H1 (cell line): ENCODE measurements at regions not wholly inside any gene's neighbourhood (a gene's known extent, or its start where the extent isn't known, plus 50 kb on each side); places are given as distances from the start of the nearest gene placed in this dataset.

ENCODE experiments used
- EZH2 ChIP-seq: fragments of 200-600 bp; sonication (generic); IDR thresholded peaks from 2 replicates; pipeline ENCODE4 v1.7.1; 2012; ENCODE audit warnings: low read depth, mild to moderate bottlenecking, moderate library complexity, low read length, inconsistent platforms; ENCODE audit not compliant: severe bottlenecking
- PHF8 ChIP-seq: fragments of 200-600 bp; sonication (generic); conservative IDR thresholded peaks from 2 replicates; pipeline ENCODE4 v1.7.1; 2012; ENCODE audit warnings: low read depth, mild to moderate bottlenecking, inconsistent platforms, low read length, moderate library complexity
- TF ChIP-seq, protein P1 (sequence below), 3 experiments: IDR thresholded peaks; 1 replicate in 2 of 3; 2 replicates in 1 of 3; pipeline versions ENCODE4 v1.5.1 to v1.6.1; 2011; ENCODE audit warnings: low read length in 3 of 3, mild to moderate bottlenecking in 3 of 3, inconsistent platforms in 2 of 3, low read depth in 1 of 3, moderate library complexity in 1 of 3; ENCODE audit not compliant: insufficient read depth in 1 of 3; ENCODE audit errors: control extremely low read depth in 1 of 3

GRCh38 chr2:7407906-7408680 is 490.9 kb downstream of the RNF144A start:
- TF ChIP-seq, protein P1, sequence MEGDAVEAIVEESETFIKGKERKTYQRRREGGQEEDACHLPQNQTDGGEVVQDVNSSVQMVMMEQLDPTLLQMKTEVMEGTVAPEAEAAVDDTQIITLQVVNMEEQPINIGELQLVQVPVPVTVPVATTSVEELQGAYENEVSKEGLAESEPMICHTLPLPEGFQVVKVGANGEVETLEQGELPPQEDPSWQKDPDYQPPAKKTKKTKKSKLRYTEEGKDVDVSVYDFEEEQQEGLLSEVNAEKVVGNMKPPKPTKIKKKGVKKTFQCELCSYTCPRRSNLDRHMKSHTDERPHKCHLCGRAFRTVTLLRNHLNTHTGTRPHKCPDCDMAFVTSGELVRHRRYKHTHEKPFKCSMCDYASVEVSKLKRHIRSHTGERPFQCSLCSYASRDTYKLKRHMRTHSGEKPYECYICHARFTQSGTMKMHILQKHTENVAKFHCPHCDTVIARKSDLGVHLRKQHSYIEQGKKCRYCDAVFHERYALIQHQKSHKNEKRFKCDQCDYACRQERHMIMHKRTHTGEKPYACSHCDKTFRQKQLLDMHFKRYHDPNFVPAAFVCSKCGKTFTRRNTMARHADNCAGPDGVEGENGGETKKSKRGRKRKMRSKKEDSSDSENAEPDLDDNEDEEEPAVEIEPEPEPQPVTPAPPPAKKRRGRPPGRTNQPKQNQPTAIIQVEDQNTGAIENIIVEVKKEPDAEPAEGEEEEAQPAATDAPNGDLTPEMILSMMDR (IDR thresholded peaks at IDR 0.05; ENCODE audit: control extremely low read depth in 1 of 3, insufficient read depth in 1 of 3, low read depth in 1 of 3, low read length in 3 of 3), result no peak
- no peak for TF ChIP-seq PHF8
- no peak for TF ChIP-seq EZH2
